Activated naive CD4-positive, alpha-beta T cell treated with anti-CD3 and anti-CD28 coated beads, Interleukin-2, amount 10 ng/mL, durations not matched to agents 7 days and 5 days (primary cell): ENCODE measurements at regions not wholly inside any gene's neighbourhood (a gene's known extent, or its start where the extent isn't known, plus 50 kb on each side); places are given as distances from the start of the nearest gene placed in this dataset.

Experiments used
- CTCF ChIA-PET: fragments of 350-600 bp; sonication (Branson Sonifier 250); formaldehyde crosslinking; loops from one replicate; lab custom pipeline; 2021; ENCODE audit warnings: antibody characterized with exemption; lab: Charles Lee
- DNase-seq: peaks from one replicate; pipeline ENCODE4 v3.0.0-alpha.2; 2020
- H3K27ac Mint-ChIP-seq: one replicate; pipeline ENCODE4 v1.8.0; 2021; ENCODE audit warnings: mild to moderate bottlenecking, moderate library complexity, mixed read lengths
- H3K27me3 Mint-ChIP-seq: one replicate; pipeline ENCODE4 v1.8.0; 2021; ENCODE audit warnings: mild to moderate bottlenecking, mixed read lengths
- H3K36me3 Mint-ChIP-seq: one replicate; pipeline ENCODE4 v1.8.0; 2021; ENCODE audit warnings: mixed read lengths
- H3K4me1 Mint-ChIP-seq: one replicate; pipeline ENCODE4 v1.8.0; 2021; ENCODE audit warnings: mixed read lengths
- H3K4me3 Mint-ChIP-seq: one replicate; pipeline ENCODE4 v1.8.0; 2021; ENCODE audit warnings: mild to moderate bottlenecking, moderate library complexity, mixed read lengths
- H3K9me3 Mint-ChIP-seq: one replicate; pipeline ENCODE4 v1.8.0; 2021; ENCODE audit warnings: mixed read lengths

GRCh38 chr9:515665-516064 is 301.0 kb downstream of the DOCK8 start:
- no peak for DNase-seq
- H3K36me3 Mint-ChIP-seq: peaks cover 21% of the 10 kb centered on the region
- peak overlapping the region; percentile 87 for H3K27ac Mint-ChIP-seq
- H3K9me3 Mint-ChIP-seq: peaks cover 7% of the 10 kb centered on the region
- peak overlapping the region; percentile 23 for H3K4me3 Mint-ChIP-seq
- no peaks in the 10 kb centered on the region for H3K27me3 Mint-ChIP-seq
- peaks cover 73% of the 10 kb centered on the region for H3K4me1 Mint-ChIP-seq
- CTCF ChIA-PET: no interaction called here

GRCh38 chr9:517993-518392 is 303.3 kb downstream of the DOCK8 start:
- Mint-ChIP-seq H3K4me3 (peak overlapping the region; percentile 79), H3K27ac (peak overlapping the region; percentile 99), H3K36me3 (peaks cover 16% of the 10 kb centered on the region), H3K4me1 (peaks cover 72% of the 10 kb centered on the region), H3K9me3 (peaks cover 7% of the 10 kb centered on the region), H3K27me3 (no peaks in the 10 kb centered on the region)
- CTCF ChIA-PET: no interaction called here
- no peak for DNase-seq

DNA sequence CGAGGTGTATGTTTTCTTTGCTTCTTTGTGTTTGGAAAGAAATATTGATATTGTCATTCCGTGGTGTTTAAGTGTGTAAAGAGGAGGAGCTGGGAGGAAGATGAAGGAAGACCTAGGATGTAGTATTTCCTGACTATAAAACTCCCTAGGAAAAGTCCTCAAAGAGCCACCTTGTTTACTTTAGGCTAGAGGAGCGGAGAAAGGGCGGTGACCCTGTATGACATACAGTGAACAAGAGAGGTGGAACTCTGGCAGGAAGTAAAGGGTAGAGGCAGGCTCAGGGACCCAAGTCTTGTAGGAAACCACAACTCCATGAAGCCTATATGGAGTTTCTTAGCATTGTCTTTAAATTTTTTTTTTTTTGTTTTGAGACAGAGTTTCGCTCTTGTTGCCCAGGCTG is 303.9 kb downstream of the DOCK8 start:
- H3K27me3 Mint-ChIP-seq: no peaks in the 10 kb centered on the region
- H3K4me1 Mint-ChIP-seq: peaks cover 72% of the 10 kb centered on the region
- H3K9me3 Mint-ChIP-seq: peaks cover 7% of the 10 kb centered on the region
- peak; percentile 52 for DNase-seq
- CTCF ChIA-PET: no interaction called here
- H3K36me3 Mint-ChIP-seq: peaks cover 15% of the 10 kb centered on the region
- H3K4me3 Mint-ChIP-seq: peak overlapping the region; percentile 79
- peak overlapping the region; percentile 99 for H3K27ac Mint-ChIP-seq

DNA sequence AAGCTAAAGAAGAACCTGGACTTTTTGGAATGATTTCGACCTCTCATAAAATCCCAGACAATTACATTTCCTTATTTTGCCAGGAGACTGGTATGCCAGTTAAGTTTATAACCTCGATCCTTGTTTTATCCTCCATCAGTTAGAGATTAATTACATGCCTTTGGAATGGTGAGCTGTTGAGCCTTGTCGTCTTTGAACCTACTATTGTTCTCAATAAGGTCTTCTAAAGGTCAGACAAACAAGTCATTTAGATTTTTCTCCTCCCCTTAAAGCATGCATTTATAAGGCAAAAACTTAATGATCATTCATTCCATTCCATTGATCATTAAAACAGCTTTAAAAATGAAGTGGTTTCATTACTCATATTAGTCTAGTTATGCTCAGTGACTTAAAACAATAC is 304.9 kb downstream of the DOCK8 start:
- H3K9me3 Mint-ChIP-seq: peaks cover 3% of the 10 kb centered on the region
- H3K4me3 Mint-ChIP-seq: no peak overlapping the region
- peak overlapping the region; percentile 99 for H3K27ac Mint-ChIP-seq
- peaks cover 10% of the 10 kb centered on the region for H3K36me3 Mint-ChIP-seq
- H3K27me3 Mint-ChIP-seq: no peaks in the 10 kb centered on the region
- CTCF ChIA-PET: no interaction called here
- H3K4me1 Mint-ChIP-seq: peaks cover 66% of the 10 kb centered on the region
- DNase-seq: no peak

- no peak for DNase-seq
- Mint-ChIP-seq H3K27me3 (no peaks in the 10 kb centered on the region), H3K4me1 (peaks cover 62% of the 10 kb centered on the region), H3K9me3 (no peaks in the 10 kb centered on the region), H3K27ac (no peak overlapping the region), H3K36me3 (peaks cover 7% of the 10 kb centered on the region), H3K4me3 (no peak overlapping the region)
- CTCF ChIA-PET: interaction anchor here (1.1 kb wide), 1 partner anchor 20 kb away, joined by 5 read pairs; no protein-coding TSS in a partner anchor
These were observed 305.6 kb downstream of the DOCK8 start for GRCh38 chr9:520302-520701.

- CTCF ChIA-PET: no interaction called here
- H3K36me3 Mint-ChIP-seq: peaks cover 7% of the 10 kb centered on the region
- no peak overlapping the region for H3K4me3 Mint-ChIP-seq
- no peaks in the 10 kb centered on the region for H3K27me3 Mint-ChIP-seq
- DNase-seq: no peak
- no peaks in the 10 kb centered on the region for H3K9me3 Mint-ChIP-seq
- H3K27ac Mint-ChIP-seq: no peak overlapping the region
- H3K4me1 Mint-ChIP-seq: peaks cover 43% of the 10 kb centered on the region
These were observed 307.5 kb downstream of the DOCK8 start for GRCh38 chr9:522190-522589.

GRCh38 chr9:522658-523057 is 308.0 kb downstream of the DOCK8 start:
- peaks cover 7% of the 10 kb centered on the region for H3K36me3 Mint-ChIP-seq
- no peak for DNase-seq
- peaks cover 38% of the 10 kb centered on the region for H3K4me1 Mint-ChIP-seq
- no peak overlapping the region for H3K4me3 Mint-ChIP-seq
- H3K27me3 Mint-ChIP-seq: no peaks in the 10 kb centered on the region
- no peak overlapping the region for H3K27ac Mint-ChIP-seq
- CTCF ChIA-PET: no interaction called here
- no peaks in the 10 kb centered on the region for H3K9me3 Mint-ChIP-seq

DNA sequence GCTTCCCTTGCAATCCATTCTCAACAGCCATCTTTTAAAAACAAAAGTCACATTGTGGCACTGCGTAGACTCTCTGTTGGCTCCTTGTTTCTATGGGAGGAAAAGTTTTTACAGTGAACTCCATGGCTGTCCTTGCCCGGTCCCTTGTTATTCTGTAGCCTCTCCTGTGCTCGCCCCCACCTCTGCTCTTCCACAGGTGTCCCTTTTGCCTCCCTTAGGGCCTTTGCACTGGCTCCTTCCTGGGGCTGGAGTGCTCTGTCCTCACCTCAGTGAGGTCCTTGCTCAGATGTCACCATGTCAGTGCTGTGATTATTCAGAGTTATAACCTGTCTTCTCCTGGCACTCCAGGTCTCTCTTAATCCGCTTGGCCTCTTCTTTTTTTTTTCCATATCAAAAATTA is 308.8 kb downstream of the DOCK8 start:
- CTCF ChIA-PET: interaction anchor here (0.9 kb wide), 1 partner anchor 17 kb away, joined by 3 read pairs; no protein-coding TSS in a partner anchor
- peaks cover 30% of the 10 kb centered on the region for H3K4me1 Mint-ChIP-seq
- H3K4me3 Mint-ChIP-seq: no peak overlapping the region

DNA sequence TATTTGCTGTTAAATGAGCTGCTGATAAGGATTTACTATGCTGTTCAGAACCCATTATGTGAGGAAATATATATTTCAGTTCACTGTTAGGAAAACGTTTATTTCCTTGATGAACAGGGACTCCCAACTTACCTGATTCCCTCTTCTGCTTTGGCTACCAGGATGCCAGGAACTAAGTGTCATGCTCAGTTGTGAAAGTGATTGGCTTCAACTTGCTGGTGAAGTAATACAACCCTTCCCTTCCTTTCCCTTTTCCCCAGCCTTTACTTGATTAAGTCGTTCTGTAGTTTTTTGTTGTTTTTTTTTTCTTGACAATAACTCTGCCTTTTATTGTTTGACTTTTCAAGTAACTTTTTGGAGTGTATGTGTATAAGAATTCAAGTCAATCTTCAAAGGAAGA is 309.3 kb downstream of the DOCK8 start:
- Mint-ChIP-seq H3K9me3 (no peaks in the 10 kb centered on the region), H3K4me1 (peaks cover 27% of the 10 kb centered on the region), H3K27ac (no peak overlapping the region), H3K4me3 (no peak overlapping the region), H3K36me3 (peaks cover 8% of the 10 kb centered on the region), H3K27me3 (no peaks in the 10 kb centered on the region)
- no peak for DNase-seq
- CTCF ChIA-PET: interaction anchor here (0.9 kb wide), 1 partner anchor 17 kb away, joined by 3 read pairs; no protein-coding TSS in a partner anchor

More for the DNA sequence above, 308.8 kb downstream of the DOCK8 start:
- peaks cover 8% of the 10 kb centered on the region for H3K36me3 Mint-ChIP-seq
- no peaks in the 10 kb centered on the region for H3K27me3 Mint-ChIP-seq
- H3K9me3 Mint-ChIP-seq: no peaks in the 10 kb centered on the region
- H3K27ac Mint-ChIP-seq: no peak overlapping the region
- DNase-seq: no peak

DNA sequence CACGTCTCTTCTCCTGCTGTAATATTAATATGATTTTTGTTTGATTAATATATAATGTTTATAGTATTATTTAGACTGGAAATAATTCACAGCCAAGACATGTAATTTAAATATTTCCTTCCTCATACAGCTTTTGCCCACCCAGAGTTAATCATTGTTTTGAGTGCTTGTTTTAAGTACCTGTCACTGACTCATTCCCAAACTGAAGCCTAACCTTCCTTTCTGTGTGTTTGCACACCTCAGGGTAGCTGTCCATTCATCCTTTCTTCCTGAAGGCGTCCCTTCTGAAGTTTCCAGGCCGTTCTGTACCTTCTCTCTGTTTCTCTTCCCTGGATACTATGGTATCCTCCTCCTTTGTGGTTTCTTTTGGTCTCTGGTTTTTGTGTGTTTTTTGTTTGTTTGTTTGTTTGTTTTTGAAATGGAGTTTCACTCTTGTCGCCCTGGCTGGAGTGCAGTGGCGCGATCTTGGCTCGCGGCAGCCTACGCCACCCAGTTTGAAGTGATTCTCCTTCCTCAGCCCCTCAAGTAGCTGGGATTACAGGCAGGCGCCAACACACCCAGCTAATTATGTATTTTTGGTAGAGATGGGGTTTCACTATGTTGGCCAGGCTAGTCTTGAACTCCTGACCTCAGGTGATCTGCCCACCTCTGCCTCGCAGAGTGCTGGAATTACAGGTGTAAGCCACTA is 312.4 kb downstream of the DOCK8 start:
- Mint-ChIP-seq H3K36me3 (peaks cover 8% of the 10 kb centered on the region), H3K27ac (no peak overlapping the region), H3K9me3 (no peaks in the 10 kb centered on the region), H3K27me3 (no peaks in the 10 kb centered on the region), H3K4me3 (no peak overlapping the region), H3K4me1 (peaks cover 11% of the 10 kb centered on the region)
- CTCF ChIA-PET: no interaction called here
- no peak for DNase-seq

GRCh38 chr9:529731-530130 is 311.8 kb upstream of the DMRT1 start:
- Mint-ChIP-seq H3K27me3 (no peaks in the 10 kb centered on the region), H3K36me3 (peaks cover 6% of the 10 kb centered on the region), H3K9me3 (no peaks in the 10 kb centered on the region), H3K4me3 (no peak overlapping the region), H3K27ac (no peak overlapping the region), H3K4me1 (peaks cover 12% of the 10 kb centered on the region)
- CTCF ChIA-PET: no interaction called here
- DNase-seq: no peak

GRCh38 chr9:530681-531080 is 310.8 kb upstream of the DMRT1 start:
- Mint-ChIP-seq H3K27ac (no peak overlapping the region), H3K36me3 (peaks cover 6% of the 10 kb centered on the region), H3K9me3 (no peaks in the 10 kb centered on the region), H3K4me1 (peaks cover 21% of the 10 kb centered on the region), H3K4me3 (no peak overlapping the region), H3K27me3 (no peaks in the 10 kb centered on the region)
- no peak for DNase-seq
- CTCF ChIA-PET: interaction anchor here (0.6 kb wide), 1 partner anchor 15 kb away, joined by 4 read pairs; no protein-coding TSS in a partner anchor

DNA sequence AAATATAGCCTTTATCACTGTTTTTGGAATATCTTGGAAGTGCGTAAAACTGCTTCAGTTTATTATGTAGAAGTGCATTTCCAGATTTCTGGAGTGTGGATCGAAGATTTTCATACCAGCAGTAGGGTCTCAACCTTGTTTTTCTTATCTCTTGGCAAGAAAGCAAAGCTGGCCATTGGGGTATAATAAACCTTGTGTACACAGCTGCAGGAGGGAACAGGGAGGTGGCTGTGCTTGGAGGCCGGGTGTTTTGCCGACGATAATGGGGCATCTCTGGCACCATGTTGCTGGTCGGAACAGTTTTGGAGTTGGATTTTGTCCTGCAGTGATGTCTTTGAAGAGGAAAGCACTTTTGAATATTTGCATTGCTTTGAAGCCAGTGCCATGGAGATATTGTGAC is 308.8 kb upstream of the DMRT1 start:
- no peak overlapping the region for H3K4me3 Mint-ChIP-seq
- no peaks in the 10 kb centered on the region for H3K9me3 Mint-ChIP-seq
- H3K4me1 Mint-ChIP-seq: peaks cover 38% of the 10 kb centered on the region
- DNase-seq: no peak
- H3K27ac Mint-ChIP-seq: no peak overlapping the region
- CTCF ChIA-PET: no interaction called here
- no peaks in the 10 kb centered on the region for H3K27me3 Mint-ChIP-seq
- H3K36me3 Mint-ChIP-seq: peaks cover 6% of the 10 kb centered on the region

GRCh38 chr9:534886-535285 is 306.6 kb upstream of the DMRT1 start:
- no peak for DNase-seq
- no peak overlapping the region for H3K27ac Mint-ChIP-seq
- CTCF ChIA-PET: interaction anchor here (1.2 kb wide), 1 partner anchor 12 kb away, joined by 3 read pairs; no protein-coding TSS in a partner anchor
- no peaks in the 10 kb centered on the region for H3K9me3 Mint-ChIP-seq
- no peaks in the 10 kb centered on the region for H3K27me3 Mint-ChIP-seq
- no peak overlapping the region for H3K4me3 Mint-ChIP-seq
- H3K4me1 Mint-ChIP-seq: peaks cover 43% of the 10 kb centered on the region
- peaks cover 16% of the 10 kb centered on the region for H3K36me3 Mint-ChIP-seq

GRCh38 chr9:535356-535755 is 306.1 kb upstream of the DMRT1 start:
- CTCF ChIA-PET: interaction anchor here (1.2 kb wide), 1 partner anchor 11 kb away, joined by 3 read pairs; no protein-coding TSS in a partner anchor
- Mint-ChIP-seq H3K9me3 (peaks cover 5% of the 10 kb centered on the region), H3K4me1 (peaks cover 43% of the 10 kb centered on the region), H3K36me3 (peaks cover 20% of the 10 kb centered on the region), H3K4me3 (no peak overlapping the region), H3K27ac (no peak overlapping the region), H3K27me3 (no peaks in the 10 kb centered on the region)
- no peak for DNase-seq
